Activated T-cell treated with anti-CD3 and anti-CD28 coated beads, Interleukin-2, amount 50 U/mL, for 24 hours (primary cell): ENCODE measurements at regions not wholly inside any gene's neighbourhood (a gene's known extent, or its start where the extent isn't known, plus 50 kb on each side); places are given as distances from the start of the nearest gene placed in this dataset.
"Not testable (repeated sequence)": the region's sequence is repeated elsewhere in the genome, so short reads cannot be mapped to it uniquely, and the experiment has no call there.

Experiments used
- DNase-seq: peaks from one replicate; pipeline ENCODE4 v3.0.0-alpha.2; 2020
- H3K27ac Mint-ChIP-seq: 2 replicates; pipeline ENCODE4 v1.8.0; 2020; ENCODE audit warnings: mild to moderate bottlenecking, mixed read lengths
- H3K27me3 Mint-ChIP-seq: 2 replicates; pipeline ENCODE4 v1.8.0; 2020; ENCODE audit warnings: mixed read lengths
- H3K36me3 Mint-ChIP-seq: 2 replicates; pipeline ENCODE4 v1.8.0; 2020; ENCODE audit warnings: low read depth, mixed read lengths
- H3K4me1 Mint-ChIP-seq: 2 replicates; pipeline ENCODE4 v1.8.0; 2020; ENCODE audit warnings: low read depth, mixed read lengths
- H3K4me3 Mint-ChIP-seq: 2 replicates; pipeline ENCODE4 v1.8.0; 2020; ENCODE audit warnings: mild to moderate bottlenecking, moderate library complexity, mixed read lengths
- H3K9me3 Mint-ChIP-seq: 2 replicates; pipeline ENCODE4 v1.8.0; 2020; ENCODE audit warnings: mixed read lengths

DNA sequence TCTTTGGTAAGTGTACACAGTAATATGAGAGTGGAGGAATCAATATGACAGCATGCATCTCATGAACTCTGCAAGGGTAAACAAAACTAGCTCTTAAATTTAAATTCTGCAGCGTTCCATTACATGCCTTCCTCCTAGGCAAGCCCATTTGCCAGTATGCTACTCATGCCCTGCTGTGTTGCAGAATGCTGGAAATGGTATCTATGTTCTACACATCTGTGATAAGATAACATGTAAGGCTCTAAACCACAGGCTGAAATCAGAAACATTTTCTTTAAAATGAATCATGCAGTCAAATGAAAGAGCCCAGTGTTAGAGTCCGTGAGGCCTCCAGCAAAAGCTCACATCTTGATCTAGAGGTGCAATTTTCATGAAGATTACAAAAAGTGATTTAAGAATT, 112.8 kb upstream of the FN1 start:
- no peaks in the 10 kb centered on the region for H3K27me3 Mint-ChIP-seq
- DNase-seq, result no peak
- no peaks in the 10 kb centered on the region for H3K36me3 Mint-ChIP-seq
- H3K4me3 Mint-ChIP-seq, result no peak overlapping the region
- no peaks in the 10 kb centered on the region for H3K9me3 Mint-ChIP-seq
- no peak overlapping the region for H3K27ac Mint-ChIP-seq
- no peaks in the 10 kb centered on the region for H3K4me1 Mint-ChIP-seq

DNA sequence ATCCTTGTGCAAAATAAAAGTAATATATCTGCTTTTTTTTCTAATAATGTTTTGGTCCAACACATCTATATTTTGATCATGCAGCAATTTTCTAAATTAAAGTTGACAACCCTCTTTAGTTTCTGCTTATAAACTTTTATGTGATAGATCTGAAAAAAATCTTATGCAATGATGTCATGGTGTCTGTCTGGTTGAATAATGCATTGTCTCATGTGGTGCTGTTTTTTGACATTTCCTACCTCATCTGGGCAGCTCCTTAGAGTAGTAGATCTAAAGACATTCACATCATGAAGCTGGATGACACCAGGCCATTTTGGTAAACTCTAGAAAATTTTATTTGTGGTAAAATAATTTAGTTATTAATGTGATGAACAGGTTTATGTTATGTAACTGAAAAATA, 106.8 kb upstream of the FN1 start:
- no peak for DNase-seq
- Mint-ChIP-seq H3K4me3 (no peak overlapping the region), H3K4me1 (no peaks in the 10 kb centered on the region), H3K9me3 (no peaks in the 10 kb centered on the region), H3K36me3 (no peaks in the 10 kb centered on the region), H3K27ac (no peak overlapping the region), H3K27me3 (peaks cover 6% of the 10 kb centered on the region)

DNA sequence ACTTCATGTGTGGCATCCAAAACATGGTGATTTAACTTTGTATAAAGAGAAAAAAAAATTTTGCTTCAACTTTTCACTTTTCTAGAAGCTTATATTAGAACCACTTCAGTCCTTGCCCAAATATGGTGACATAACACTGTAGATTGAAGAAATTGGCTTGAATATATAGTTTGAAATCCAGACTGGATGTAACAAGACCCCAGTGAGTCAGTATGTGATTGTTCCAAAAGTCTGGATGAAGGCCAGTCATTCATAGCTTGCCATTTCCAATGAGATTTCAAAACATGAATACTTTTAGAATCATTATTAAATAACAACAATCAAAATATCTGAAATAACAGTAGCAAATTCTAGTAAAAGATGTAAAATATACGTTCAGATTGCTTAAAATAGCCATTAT, 104.8 kb upstream of the FN1 start:
- H3K9me3 Mint-ChIP-seq, result no peaks in the 10 kb centered on the region
- no peaks in the 10 kb centered on the region for H3K4me1 Mint-ChIP-seq
- no peak overlapping the region for H3K4me3 Mint-ChIP-seq
- no peak for DNase-seq
- peaks cover 7% of the 10 kb centered on the region for H3K27me3 Mint-ChIP-seq
- no peak overlapping the region for H3K27ac Mint-ChIP-seq
- H3K36me3 Mint-ChIP-seq, result no peaks in the 10 kb centered on the region

DNA sequence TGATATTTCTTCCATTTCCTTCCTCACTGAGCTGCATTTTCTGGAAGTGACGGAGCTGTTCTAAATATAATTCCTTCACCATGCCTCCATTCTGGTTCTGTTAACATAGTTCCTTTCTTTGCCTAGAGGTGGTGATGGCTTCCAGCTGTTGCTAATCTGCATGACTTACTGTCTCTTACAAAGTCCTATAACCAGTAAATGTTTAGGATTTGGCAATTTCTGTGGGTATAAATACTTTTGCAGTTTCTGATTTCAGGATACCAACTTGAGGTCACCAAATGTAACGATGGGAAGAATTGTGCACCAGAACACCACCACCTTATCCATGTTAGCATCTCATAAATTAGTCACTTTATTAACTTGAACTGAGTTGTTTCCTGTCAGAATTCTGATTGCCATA, 101.7 kb upstream of the FN1 start:
- no peak overlapping the region for H3K27ac Mint-ChIP-seq
- no peak for DNase-seq
- peaks cover 13% of the 10 kb centered on the region for H3K27me3 Mint-ChIP-seq

DNA sequence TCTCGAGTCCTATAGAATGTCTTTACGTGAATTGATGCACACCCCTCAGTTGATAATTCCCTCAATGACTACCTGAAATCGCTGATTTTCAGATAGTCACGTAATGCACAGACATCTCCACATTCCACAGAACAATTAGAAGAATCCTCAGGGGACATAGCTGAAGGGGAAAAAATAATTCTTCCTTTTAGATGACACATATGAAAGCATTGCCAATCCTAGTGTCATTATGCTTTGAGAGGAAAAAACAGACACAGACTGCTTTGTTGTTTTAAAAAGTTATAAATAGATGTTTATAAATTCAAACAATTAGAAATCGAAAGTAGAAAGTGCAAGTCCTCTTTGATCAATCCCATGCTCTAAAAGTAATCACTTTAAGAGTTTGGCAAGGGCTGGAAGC, 100.6 kb upstream of the FN1 start:
- peaks cover 13% of the 10 kb centered on the region for H3K27me3 Mint-ChIP-seq
- H3K9me3 Mint-ChIP-seq, result peaks cover 5% of the 10 kb centered on the region
- H3K27ac Mint-ChIP-seq, result no peak overlapping the region
- no peaks in the 10 kb centered on the region for H3K36me3 Mint-ChIP-seq
- no peak for DNase-seq
- no peaks in the 10 kb centered on the region for H3K4me1 Mint-ChIP-seq
- no peak overlapping the region for H3K4me3 Mint-ChIP-seq

More for the DNA sequence above, 101.7 kb upstream of the FN1 start:
- Mint-ChIP-seq H3K9me3 (peaks cover 5% of the 10 kb centered on the region), H3K4me3 (no peak overlapping the region), H3K4me1 (no peaks in the 10 kb centered on the region), H3K36me3 (no peaks in the 10 kb centered on the region)

DNA sequence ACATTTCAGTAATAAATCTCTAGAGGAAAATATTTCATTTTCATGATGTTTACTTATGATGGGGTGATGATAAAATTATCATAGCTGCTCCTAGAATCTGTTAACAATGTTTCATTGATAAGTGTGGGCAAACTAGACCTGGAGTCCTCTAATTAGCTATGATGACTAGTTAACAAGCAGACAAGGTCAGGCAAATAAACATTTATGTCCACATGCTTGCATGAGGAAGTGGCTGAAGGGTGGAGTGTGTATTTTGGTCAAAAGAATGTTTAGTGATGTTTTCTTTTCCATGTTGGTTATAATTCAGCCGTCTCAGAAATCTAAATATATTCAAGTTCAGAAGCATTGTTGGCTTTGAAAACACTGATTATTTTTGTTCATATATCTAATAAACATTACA, 99.9 kb upstream of the FN1 start:
- Mint-ChIP-seq H3K27me3 (peaks cover 13% of the 10 kb centered on the region), H3K9me3 (peaks cover 5% of the 10 kb centered on the region), H3K27ac (no peak overlapping the region), H3K4me3 (no peak overlapping the region), H3K4me1 (no peaks in the 10 kb centered on the region), H3K36me3 (no peaks in the 10 kb centered on the region)
- DNase-seq, result no peak

DNA sequence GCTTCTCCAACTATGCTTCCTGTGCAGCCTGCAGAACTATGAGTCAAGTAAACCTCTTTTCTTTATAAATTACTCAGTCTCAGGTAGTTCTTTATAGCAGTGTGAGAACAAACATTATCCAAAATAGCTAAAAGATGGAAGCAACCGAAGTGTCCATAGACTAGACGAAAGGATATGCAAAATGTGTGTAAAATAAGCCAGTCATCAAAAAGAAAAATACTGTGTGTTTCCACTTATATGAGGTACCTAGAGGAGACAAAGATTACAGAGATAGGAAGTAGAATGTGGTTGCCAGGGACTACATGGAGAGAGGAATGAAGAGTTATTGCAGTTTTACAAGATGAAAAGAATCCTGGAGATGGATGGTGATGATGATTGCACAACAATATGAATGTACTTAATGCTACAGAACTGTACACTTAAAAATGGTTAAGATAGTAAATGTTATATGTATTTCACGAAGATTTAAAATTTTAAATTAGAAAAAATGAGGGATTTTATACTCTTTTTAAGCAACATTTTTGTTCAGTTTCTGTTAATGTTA, 99.3 kb upstream of the FN1 start:
- Mint-ChIP-seq H3K4me3 (no peak overlapping the region), H3K36me3 (no peaks in the 10 kb centered on the region), H3K9me3 (peaks cover 5% of the 10 kb centered on the region)

DNA sequence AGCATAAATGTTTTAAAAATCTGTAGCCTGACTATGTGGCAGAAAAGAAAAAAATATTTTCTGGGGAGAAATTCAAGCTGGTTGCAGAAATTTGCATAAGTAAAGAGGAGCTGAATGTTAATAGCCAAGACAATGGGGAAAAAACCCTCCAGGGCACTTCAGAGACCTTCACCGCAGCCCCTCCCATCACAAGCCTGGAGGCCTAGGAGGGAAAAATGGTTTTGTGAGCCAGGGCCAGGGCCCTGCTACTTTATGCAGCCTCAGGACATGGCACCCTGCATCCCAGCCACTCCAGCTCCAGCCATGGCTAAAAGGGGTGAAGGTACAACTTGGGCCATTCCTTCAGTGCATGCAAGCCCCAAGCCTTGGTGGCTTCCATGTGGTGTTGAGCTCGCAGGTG, 97.8 kb upstream of the FN1 start:
- H3K4me1 Mint-ChIP-seq, DNase-seq, H3K4me3 Mint-ChIP-seq, H3K27me3 Mint-ChIP-seq, H3K27ac Mint-ChIP-seq, H3K36me3 Mint-ChIP-seq, H3K9me3 Mint-ChIP-seq: not testable (repeated sequence)

More for the DNA sequence above, 99.3 kb upstream of the FN1 start:
- Mint-ChIP-seq H3K27me3 (peaks cover 13% of the 10 kb centered on the region), H3K27ac (no peak overlapping the region), H3K4me1 (no peaks in the 10 kb centered on the region)
- no peak for DNase-seq

DNA sequence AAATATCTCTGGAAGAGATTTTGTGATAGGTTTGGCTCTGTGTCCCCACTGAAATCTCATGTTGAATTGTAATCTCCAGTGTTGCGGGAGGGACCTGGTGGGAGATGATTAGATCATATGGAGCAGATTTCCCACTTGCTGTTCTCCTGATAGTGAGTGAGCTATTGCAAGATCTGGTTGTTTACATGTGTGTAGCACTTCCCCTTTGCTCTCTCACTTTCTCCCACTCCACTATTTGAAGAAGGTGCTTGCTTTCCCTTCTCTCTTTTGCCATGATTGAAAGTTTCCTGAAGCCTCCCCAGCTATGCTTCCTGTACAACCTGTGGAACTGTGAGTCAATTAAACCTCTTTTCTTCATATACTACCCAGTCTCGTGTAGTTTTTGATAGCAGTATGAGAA, 97.0 kb upstream of the FN1 start:
- H3K27ac Mint-ChIP-seq, result no peak overlapping the region
- H3K9me3 Mint-ChIP-seq, result peaks cover 5% of the 10 kb centered on the region
- H3K36me3 Mint-ChIP-seq, result no peaks in the 10 kb centered on the region
- peaks cover 7% of the 10 kb centered on the region for H3K27me3 Mint-ChIP-seq
- DNase-seq, result no peak
- H3K4me3 Mint-ChIP-seq, result no peak overlapping the region
- no peaks in the 10 kb centered on the region for H3K4me1 Mint-ChIP-seq

DNA sequence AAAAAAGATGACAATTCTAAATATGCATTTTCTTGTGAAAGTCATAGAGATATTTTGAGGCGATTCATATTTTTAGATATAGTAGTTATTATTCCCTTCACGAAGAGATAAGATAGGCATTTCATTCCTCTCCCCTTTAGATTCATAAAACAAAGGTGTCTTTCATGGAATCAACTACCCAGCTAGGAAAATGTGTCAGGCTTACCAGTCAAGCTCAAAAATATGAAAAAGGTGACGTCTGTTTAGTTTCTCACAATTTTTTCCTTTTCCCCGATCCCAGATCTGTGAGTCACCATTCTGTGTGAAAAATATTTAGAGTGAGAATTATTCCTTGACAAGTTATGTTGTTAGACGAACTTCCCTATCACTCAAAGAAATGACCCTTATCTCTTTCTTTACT, 95.4 kb upstream of the FN1 start:
- Mint-ChIP-seq H3K9me3 (peaks cover 5% of the 10 kb centered on the region), H3K36me3 (no peaks in the 10 kb centered on the region), H3K27ac (no peak overlapping the region), H3K4me1 (no peaks in the 10 kb centered on the region), H3K27me3 (peaks cover 7% of the 10 kb centered on the region), H3K4me3 (no peak overlapping the region)
- DNase-seq, result no peak

DNA sequence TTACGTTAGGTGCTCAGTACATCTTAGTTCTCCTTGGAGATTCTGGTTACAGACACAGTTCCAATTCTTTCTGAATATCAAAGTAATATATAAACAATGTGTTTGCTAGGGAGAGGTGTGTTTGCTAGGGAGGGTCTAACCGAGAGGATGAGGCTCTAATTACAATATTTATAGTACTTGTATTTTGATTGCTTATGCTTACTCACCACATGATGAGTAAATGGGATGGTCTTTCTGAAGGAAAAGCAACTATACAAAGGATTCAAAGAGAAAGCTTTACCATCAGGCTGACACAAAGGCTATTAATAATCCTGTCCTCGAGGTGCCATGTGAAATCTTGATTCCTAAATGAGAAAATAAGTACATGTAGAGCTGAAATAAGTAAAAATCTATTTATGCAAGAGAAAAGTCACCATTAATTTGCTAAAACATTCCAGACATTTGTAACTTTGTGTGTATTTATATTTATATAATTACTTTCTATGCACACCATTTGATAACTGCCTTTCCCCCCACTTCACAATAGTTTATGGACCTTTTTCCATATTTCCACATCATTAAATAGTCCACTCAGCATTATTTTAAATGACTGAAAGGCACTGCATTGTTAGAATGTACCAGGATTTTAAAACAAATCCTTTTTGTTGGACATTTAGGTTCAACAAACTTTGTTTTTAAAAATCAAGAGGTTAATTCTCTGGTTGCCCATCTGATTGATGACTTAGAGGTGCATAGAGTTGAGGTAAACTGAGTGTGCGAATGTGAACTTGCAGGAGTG, 94.5 kb upstream of the FN1 start:
- H3K4me1 Mint-ChIP-seq, result no peaks in the 10 kb centered on the region
- H3K27me3 Mint-ChIP-seq, result peaks cover 5% of the 10 kb centered on the region

DNA sequence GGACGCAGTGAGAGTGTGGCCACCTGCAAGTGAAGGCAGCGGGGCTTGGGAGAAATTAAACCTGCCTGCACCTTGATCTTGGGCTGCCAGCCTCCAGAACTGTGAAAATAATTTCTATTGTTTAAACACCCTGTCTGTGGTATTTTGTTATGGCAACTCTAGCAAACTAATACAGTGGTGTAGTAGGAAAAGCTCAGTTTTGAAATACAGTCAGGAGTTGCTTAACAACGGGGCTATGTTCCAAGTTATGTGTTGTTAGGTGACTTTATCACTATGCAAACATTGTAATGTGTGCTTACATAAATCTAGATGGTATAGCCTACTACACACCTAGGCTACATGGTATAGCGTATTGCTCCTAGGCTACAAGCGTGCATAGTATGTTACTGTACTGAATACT, 93.4 kb upstream of the FN1 start:
- DNase-seq, result no peak
- peaks cover 5% of the 10 kb centered on the region for H3K9me3 Mint-ChIP-seq
- H3K36me3 Mint-ChIP-seq, result no peaks in the 10 kb centered on the region
- H3K27ac Mint-ChIP-seq, result no peak overlapping the region
- H3K27me3 Mint-ChIP-seq, result no peaks in the 10 kb centered on the region
- no peak overlapping the region for H3K4me3 Mint-ChIP-seq
- no peaks in the 10 kb centered on the region for H3K4me1 Mint-ChIP-seq

More for the DNA sequence above, 94.5 kb upstream of the FN1 start:
- H3K27ac Mint-ChIP-seq, result no peak overlapping the region
- no peak for DNase-seq
- H3K9me3 Mint-ChIP-seq, result peaks cover 5% of the 10 kb centered on the region
- H3K36me3 Mint-ChIP-seq, result no peaks in the 10 kb centered on the region
- H3K4me3 Mint-ChIP-seq, result no peak overlapping the region

DNA sequence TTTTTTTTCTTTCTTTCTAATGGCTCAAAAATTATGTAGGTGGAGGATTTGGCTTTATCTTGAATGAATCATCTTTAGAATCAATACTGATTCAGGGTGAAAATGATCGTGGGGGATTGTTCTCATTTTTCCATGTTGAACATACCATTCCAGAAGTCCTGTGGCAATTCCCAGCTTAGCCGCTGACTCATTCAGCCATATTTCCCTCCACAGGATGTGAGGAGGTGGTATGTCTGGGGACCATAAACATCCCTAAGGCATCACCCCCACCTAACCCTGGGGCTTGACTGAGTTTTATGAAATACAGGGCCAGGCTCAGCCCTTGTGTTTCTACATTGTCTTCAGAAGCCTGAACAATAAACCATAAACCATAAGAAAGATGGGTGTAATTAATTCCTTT, 92.7 kb upstream of the FN1 start:
- Mint-ChIP-seq H3K4me3 (no peak overlapping the region), H3K36me3 (no peaks in the 10 kb centered on the region), H3K9me3 (peaks cover 5% of the 10 kb centered on the region), H3K27me3 (peaks cover under 1% of the 10 kb centered on the region), H3K4me1 (no peaks in the 10 kb centered on the region), H3K27ac (no peak overlapping the region)
- DNase-seq, result no peak

DNA sequence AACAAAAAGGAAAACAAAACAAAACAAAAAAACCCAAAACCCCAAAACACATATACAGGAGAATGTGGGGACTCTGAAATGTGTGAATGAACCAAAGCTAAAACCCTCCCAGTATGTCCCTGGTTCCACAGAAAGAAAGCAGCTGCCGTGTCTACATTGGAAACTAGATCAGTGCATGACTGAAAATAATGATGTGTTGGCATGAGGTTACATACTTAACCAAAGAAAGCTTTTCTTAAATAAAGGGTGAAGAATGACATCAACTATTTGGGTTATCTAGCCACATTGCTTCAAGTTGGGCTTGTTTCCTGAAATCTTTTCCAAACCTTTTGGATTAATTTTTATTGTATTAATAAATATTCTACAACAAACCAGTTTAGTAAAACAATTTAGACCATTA, 91.9 kb upstream of the FN1 start:
- Mint-ChIP-seq H3K9me3 (no peaks in the 10 kb centered on the region), H3K27ac (no peak overlapping the region), H3K27me3 (peaks cover 3% of the 10 kb centered on the region), H3K36me3 (no peaks in the 10 kb centered on the region), H3K4me3 (no peak overlapping the region), H3K4me1 (no peaks in the 10 kb centered on the region)
- DNase-seq, result no peak

DNA sequence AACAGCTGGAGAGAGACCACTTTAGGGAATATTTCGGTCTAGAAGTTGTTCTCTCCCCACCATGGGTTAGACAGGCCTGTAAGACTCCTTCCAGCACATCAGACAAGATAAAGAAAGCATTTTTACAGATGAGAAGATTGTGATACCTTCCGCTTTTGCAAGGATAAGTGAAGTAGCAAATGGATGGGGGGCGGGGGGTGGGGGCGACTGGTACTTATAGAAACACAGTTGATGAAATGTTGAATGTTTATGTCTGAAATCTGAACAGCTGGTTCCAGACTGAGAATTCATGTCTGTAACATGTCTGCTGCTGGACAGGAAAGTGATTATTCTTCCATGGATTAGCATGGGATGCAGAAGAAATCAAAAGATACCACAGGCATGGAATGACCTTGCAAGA, 90.5 kb upstream of the FN1 start:
- H3K27ac Mint-ChIP-seq, result no peak overlapping the region
- no peaks in the 10 kb centered on the region for H3K9me3 Mint-ChIP-seq
- no peak for DNase-seq
- H3K36me3 Mint-ChIP-seq, result no peaks in the 10 kb centered on the region
- no peak overlapping the region for H3K4me3 Mint-ChIP-seq
- H3K4me1 Mint-ChIP-seq, result no peaks in the 10 kb centered on the region
- peaks cover 3% of the 10 kb centered on the region for H3K27me3 Mint-ChIP-seq

DNA sequence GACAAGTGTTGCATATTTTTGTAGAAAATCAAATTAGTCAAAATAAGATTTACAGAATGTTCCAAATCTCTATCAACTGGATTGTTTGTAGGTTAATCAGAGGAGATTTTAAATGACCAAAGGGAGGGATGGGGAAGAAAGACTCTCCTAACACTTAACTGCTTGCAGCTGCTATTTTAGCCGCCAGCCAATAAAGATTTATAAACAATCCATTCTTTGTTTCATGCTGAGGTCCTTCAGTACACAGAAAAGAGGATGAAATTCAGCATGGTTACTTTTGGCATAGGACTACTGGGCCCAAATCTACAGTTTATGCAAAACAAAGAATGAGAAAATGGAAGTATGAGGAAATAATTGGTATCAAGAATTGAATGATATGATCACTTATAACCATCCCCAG, 86.4 kb upstream of the FN1 start:
- Mint-ChIP-seq H3K27me3 (peaks cover 9% of the 10 kb centered on the region), H3K4me3 (no peak overlapping the region), H3K4me1 (no peaks in the 10 kb centered on the region), H3K27ac (no peak overlapping the region), H3K9me3 (no peaks in the 10 kb centered on the region), H3K36me3 (no peaks in the 10 kb centered on the region)
- DNase-seq, result no peak
